GM18868 (cell line): ENCODE measurements at regions not wholly inside any gene's neighbourhood (a gene's known extent, or its start where the extent isn't known, plus 50 kb on each side); places are given as distances from the start of the nearest gene placed in this dataset.

ENCODE experiments used
- ATAC-seq: cut with Tn5 transposase; IDR thresholded peaks from one replicate; pipeline ENCODE4 v1.9.1; 2021; ENCODE audit warnings: mild to moderate bottlenecking, moderate library complexity; ENCODE audit not compliant: unreplicated experiment

DNA sequence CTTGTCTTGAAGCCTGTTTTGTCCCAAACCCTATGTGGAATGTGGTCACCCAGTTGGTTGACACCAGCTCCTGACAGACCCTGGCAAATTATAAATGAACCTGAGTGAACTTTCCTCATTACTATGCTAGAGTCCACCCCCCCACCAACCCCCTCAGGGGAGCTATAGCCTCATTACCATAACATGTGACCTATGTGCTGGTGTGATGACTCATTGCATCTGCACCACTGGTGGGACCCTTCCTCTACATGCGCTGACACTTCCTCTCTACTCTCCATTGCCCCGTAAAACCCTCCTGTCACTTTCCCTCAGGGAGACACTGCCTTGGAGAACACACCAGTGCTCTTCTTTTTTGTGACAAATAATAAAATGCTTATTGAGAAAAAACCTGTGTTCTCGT, 105.0 kb upstream of the SESN3 start:
- ATAC-seq, result peak; percentile 42

DNA sequence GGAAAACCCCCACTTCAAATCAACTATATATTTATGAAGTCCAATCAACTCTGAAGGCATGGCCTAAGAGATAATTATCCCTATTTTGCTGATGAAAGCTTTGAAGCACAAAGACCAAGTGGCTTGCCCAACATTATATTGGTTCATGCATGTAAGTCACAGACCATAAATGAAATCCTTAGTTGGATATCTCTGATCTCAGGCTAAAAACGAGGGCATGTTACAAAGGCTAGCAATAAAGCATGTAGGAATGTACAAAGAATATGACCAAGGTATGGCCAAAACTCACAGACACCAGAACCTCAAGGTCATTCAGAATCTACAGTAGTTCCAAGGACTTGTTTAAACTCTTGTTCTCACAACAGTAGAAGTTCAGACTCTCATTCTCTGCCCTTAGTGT, 100.2 kb upstream of the SESN3 start:
- no peak for ATAC-seq

DNA sequence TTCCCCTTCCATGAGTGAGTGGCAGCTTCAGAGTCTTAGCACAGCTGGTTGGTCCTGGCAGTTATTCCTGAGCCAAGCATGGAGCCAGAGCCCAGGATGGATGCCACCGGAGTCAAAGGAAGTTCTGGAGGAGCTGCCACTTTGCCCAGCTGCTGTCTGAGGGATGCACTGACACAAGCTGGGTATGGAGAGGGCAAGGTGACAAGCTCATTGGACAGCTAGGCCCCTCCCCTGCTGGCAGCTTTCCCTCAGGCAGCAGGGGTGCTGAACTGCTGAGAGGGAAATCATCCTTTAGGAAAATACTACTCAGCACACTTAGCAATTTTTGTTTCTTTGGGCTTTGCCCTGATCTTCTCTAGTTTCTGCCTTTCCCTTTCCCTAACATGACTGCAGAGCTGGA, 99.3 kb upstream of the SESN3 start:
- ATAC-seq, result no peak

DNA sequence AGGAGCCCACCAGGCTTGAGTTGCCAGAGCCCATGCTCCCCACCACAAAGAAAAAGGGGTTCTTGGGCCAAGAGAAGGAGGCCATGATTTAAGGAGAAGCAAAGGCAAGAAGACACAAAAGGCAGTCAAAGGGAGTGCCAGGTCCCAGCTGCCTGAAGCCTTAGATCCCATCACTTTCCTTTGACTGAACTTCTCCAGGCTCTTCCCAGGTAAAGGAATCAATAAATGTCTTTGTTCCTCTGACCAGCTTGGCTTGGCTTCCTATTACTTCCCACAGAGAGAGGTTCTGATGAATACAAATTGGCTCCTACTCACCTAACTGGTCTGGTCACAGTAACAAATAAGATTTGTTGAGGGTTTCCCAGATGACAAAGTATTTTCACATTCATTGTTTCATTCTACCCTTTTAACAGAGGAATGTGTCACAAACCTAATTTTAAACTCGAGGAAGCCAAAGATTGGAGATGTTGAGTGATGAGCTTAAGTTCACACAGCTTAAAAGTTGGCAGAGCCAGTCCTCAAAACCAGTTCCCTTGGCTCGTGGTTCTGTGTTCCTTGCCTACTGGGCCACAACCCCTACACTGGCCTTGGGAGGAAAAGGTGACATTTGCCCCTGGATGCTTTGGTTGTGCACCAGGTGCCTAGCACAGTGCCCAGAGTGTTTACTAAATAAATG, 96.4 kb upstream of the SESN3 start:
- ATAC-seq, result no peak

DNA sequence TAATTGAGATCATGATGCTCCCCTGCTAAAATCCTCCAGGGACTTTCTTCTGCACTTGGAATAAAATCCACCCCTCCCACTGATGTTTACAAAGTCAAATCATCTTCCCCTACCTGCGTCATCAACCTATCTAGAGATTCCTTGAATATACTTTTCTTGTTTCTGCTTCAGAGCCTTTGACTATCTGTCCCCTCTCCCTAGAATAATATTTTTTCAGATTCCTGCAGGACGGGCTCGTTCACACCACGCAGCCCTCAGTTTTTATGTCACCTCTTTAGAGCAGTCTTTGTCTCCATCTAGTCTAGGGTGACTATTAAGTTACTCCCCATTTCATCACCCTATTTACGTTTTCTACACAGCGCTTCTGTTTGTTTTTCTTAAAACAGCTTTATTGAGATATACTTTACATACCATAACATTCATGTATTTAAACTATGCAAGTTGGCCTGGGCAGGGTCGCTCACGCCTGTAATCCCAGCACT, 94.8 kb upstream of the SESN3 start:
- ATAC-seq, result no peak

DNA sequence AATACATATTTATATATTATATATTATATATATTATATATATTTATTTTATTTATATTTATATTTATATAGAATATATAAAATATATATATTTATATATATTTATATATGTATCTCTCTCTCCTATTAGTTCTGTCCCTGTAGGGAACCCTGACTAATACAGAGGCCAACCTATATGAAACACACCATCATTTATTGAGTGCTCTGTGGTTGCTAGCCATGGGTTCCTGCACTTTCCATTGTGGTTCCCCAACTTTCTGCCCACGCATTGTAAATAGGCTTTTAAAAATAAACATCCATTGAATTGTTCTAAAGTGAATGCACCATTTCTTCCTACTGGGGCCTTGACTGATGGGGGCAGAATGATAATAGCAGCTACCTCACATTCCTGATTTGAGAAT, 93.8 kb upstream of the SESN3 start:
- no peak for ATAC-seq

DNA sequence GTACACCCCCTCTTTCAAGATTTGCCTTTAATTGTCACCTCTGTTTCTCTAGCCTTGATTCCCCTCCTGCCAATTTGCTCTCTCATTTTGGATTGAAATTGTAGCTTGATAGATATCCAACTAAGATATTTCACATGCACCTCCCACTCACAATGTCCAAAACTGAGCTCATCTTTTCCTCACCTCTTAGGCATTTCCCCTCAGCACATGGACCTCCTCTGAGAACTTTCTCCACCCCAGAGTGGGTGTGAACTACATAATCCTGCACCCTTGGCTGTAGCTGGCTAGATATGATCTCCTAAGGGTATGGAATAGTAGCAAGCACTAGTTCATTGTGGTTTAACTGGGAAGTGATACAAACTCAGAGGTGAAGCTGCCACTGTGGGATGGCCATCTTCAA, 91.5 kb upstream of the SESN3 start:
- no peak for ATAC-seq

DNA sequence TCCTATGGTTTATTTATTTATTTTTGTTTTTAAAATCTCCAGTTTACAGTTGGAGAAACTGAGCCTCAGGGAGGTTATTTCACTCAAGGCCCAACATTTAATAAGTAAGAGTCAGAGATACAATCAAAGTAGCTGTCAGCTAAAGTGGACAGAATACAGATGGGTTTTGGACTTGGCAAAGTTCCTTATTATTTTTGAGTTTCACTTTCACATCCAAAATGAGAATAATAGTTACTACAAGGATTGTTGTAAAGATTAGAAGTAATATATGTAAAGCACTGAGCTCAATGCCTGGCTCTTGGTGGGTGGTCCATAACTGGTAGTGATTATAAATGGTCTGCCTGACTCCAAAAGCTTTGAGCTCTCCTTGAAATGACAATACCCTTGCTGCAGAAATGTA, 87.5 kb upstream of the SESN3 start:
- no peak for ATAC-seq

DNA sequence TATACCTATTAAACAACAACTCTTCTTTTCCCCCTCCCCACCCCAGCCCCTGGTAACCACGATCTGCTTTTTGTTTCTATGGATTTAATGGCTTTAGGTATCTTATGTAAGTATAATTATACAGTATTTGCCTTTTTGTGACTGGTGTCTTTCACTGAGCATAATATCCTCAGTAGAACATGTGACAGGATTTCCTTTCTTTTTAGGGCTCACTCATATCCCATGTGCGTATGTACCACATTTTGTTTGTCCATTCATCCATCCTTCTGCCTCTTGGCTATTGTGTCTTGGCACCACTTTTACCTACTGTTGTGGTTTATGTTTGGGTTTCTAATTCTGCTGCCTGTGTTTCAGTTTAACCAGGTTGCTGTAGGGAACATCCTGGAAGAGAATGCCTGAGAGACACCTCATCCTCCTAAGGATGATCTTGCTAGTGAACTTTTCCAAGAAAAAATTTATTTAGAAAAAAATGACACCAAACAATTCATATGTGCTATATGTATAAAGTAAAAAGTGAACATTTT, 77.6 kb upstream of the SESN3 start:
- no peak for ATAC-seq

DNA sequence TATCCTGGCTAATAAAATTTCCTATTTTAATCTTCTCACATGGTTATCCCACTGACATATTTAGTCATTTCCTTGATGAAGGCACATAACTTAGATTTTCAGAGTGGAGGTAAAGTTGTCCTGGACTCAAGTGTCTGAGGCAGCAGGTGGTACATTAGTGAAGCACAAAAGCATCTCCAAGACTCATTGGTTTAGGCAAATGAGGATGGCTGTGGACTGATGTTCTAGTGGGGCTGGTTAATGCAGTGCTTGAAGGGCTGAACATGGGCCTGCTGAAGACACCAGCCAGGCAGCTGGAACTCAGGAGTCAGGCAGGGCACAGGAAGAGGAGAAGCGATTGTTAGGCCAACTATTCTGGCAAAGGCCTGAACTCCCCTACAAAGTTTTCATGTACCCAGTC, 76.3 kb upstream of the SESN3 start:
- ATAC-seq, result no peak

DNA sequence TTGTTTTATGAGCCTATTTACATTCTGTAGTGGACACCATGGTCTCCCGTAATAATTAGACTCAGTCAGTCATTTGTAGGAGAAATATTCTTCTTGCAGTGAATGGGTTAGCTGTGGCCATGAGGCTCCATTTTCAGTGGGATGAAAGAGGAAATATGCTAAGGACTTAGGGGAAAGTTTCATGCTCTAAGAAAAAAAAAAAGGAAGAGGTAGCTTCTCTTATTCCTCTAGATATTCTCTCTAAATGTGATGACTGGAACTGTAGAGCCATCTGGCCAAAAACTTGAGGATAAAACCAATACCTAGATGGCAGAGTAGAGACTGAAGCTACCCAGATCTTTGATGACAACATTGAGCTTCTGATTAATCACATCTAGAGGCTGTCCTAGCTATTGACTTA, 75.8 kb upstream of the SESN3 start:
- ATAC-seq, result no peak

DNA sequence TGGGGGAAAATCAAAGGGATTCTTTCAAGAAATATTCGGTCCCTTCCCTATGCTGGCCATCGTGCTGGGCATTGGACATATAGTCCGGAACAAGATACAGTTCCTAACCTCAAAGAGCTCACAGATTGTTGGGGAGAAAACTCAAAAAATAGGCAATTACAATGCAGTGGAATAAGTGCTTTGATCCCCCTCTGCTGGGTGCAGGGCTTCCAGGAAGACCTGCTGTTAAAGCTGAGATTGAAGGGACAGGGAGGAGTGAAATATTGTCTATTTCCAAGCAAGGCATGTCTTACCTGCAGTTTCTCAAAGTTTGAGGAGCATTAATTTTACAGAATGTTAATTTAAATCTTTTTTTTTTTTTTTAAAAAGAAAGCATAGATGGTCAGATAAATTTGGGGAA, 75.1 kb upstream of the SESN3 start:
- ATAC-seq, result no peak

DNA sequence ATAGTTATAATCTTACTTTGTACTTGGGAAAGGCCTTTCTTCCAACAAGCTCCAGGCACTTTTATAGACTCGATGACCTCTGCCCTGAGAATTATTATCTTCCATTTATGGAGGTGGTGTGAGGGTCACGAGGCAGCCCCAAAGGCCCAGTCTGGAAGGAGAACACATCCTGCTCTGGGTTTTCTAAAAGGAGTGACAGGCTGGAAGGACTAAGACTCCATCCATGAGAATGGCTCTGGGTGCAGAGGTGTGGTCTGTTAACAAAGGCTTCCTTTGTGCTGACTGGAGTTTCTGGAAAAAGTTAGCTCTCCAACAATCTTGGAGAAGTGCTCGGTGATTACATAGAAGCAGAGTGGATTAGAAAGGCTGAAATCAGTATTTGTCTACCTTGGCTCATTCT, 74.7 kb upstream of the SESN3 start:
- ATAC-seq, result no peak

DNA sequence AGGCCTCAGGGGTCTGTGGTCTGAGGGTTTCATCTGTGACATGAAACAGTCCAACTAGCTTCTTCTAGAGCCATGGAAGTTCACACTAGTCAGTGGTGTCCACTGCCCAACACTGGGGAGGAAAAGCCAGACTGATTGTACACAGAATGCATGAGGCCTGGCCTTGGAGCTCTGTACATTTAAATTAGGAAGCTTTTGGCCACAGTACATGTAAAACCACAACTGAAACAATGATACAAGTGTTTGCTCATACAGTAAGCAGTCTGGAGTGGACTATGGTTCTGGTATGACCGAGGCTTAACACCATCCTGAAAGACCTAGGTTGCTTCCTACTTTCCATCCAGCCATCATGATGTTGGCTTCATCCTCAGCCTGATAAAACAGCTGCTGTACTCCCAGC, 73.8 kb upstream of the SESN3 start:
- ATAC-seq, result peak; percentile 46

DNA sequence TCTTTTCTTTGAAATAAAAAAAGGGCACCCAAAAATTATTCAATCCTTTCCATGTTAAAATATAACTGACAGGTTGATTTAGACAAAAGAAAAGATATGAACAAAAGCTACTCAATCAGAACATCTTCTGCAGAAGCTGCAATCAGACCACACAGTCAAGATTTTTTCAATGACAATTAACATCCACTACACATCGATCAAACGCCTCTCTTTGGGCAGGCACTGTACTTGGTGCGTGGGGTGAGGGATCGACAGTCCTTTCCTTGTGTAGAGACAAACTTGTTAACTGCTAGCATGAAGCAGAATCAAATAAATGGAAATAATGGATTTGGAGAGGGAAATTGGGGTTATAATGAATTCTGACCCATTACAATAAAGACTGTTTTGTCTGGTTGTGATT, 71.2 kb upstream of the SESN3 start:
- ATAC-seq, result no peak

DNA sequence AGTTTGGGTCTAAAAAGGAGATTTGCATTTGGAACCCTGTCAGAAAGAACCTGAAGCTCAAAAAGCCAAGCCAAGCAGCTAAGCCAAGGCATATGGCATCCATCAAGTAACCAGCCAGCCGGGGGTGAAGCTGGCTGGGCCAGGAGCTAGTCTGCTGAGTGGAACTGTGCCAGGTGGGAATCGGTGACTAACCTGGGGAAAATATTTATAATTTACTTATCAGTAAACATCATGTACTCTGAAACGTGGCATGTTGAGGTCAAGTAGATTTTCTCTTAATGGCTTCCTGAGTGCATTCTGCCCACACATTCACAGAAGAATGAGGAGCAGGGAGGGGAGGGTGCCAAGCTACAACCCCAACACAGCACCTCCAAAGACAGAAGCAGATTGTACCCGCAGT, 70.5 kb upstream of the SESN3 start:
- ATAC-seq, result no peak

DNA sequence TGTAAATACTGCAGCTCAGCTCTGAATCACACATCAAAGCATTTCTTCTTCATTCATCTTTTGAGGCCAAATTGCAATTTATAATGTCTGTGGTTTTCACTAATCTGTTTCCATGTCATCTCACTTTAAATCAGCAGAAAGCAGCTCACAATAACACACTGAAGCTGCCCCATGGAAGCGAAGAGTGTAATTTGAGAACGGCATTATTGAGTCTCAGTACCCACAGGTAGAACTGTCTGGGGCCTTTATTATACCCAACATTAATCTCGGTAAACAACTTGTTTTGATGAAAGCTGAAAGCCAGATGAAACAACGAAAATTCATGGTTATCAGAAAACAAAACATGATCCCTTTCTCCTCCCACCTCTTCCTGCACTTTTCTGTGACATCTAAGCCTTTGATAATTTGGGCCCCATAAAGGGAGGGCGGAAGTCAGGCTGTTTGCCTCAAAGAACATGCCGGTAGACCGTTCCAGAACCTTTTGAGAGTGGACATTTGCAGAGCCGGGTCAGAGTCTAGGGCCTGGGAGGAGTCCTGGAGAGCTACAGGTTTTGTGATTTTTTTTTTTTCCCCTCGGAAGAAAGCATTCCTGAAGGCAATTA, 68.2 kb upstream of the SESN3 start:
- no peak for ATAC-seq

DNA sequence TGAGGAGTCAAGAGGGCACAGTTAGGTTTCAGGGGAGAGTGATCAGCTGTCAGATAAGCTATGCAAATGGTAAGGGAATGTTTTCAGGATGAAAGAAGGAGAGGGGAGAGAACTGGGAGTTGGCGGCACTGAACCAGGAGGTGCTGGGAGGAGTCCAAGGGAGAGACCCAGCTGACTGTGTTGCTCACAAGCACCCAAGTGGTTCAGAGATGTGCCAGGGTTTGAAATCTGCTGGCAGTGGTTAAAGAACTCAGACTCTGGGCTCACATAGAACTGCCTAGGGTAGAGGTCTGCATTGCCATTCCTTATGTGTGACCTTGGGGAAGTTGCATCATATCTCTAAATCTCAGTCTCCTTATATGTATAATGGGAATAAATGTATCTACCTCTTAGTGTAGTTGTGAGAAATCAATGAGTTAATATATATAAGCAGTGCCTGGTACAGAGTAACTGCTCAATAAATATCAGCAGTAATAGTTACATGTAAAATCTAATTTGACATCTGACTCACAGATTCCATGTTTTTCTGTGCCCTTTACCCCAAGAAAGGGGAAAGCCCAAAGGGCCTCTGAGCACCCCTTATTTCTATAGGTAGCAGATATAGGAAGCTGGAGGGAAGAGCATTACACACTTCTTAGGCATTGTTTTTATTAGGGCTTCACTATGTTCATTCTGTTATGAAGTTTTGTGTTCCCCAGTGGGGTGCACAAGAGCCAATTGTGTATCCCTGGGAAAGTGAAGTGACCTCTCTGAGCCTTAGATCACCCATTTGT, 66.9 kb upstream of the SESN3 start:
- no peak for ATAC-seq

DNA sequence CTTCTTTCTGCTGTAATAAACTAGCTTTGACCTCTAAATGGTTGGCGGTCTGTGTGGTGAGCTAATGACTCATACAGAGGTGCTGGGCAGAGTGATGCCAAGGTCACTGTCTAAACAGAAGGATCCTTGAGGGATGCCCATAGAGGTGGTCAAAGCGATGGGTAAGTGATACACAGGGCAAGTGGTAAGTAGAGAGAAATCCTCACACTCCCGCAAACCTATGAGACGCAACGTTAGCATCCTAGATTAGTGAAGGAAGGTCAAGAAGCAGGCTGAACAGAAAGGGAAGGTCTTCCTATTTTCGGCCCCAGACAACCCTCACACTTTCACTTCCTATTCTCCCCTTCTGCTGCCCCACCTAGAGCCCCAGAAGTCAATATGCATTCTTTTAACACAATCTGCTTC, 65.6 kb upstream of the SESN3 start:
- ATAC-seq, result peak; percentile 91

DNA sequence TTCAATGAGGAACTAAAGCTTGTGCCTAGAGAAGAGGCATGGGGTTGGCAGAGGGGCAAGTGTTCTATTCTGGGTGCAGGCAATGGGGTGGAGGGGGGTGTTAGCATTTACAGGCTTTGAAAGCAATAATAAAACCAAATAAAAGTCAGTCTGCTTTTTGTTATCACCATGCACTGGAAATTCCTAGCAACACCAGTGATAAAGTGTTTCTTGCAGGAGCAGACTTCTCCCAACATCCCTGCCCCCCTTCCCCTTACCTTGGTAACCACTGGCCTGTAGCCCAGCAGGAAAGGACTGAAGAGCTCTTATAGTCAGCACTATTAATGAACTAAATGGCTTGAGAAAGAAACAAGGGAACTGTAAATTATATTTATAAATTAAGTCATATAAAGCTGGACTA, 65.2 kb upstream of the SESN3 start:
- peak; percentile 6 for ATAC-seq

DNA sequence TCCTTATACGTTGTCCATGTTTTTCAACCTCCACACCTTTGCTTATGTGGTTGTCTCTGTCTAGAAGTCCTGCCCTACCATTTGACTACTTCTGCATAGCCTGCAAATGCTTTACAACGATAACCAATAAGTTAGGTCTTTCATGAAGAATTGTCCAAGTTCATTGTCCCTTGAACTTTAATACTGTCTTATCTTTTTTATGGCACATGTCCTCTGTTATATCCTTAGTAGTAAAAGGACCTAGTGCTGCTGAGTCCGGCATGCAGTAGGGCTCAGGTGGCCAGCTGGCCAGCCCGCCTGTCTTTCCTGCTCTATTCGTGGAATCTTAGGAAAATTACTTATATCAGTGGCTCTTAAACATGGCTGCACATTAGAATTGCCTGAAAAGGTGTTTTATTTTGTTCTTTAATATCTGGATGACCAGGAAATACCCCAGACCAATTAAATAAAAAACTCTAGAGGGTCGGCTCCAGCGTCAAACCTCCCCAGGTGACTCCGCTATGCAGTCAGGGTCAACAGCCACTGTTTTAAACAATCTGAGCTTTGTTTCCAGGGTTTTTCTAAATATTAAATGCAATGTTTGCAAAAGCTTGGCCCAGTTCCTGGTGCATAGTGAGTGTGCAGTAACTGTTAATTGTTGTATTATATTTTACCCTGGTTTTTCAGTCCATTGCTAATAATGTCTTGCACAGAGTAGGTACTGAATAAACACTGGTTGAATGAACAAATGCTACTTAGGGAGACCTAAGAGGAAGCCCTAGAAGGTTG, 64.6 kb upstream of the SESN3 start:
- no peak for ATAC-seq
